ENCODE measurements at regions not wholly inside any gene's neighbourhood (a gene's known extent, or its start where the extent isn't known, plus 50 kb on each side); places are given as distances from the start of the nearest gene placed in this dataset.
"Not testable (repeated sequence)": the region's sequence is repeated elsewhere in the genome, so short reads cannot be mapped to it uniquely, and the experiment has no call there.

GRCh38 chr4:18664171-18664570 lies 642.6 kb upstream of the LCORL start:
- DNase-seq (ENCODE audit: low read depth) = no peak

- no peak for DNase-seq (ENCODE audit: low read depth)
Measured at GRCh38 chr4:18645351-18645750, 623.8 kb upstream of the LCORL start.

- DNase-seq (ENCODE audit: low read depth) = no peak
Measured at GRCh38 chr4:18641334-18641733, 619.8 kb upstream of the LCORL start.

- DNase-seq (ENCODE audit: low read depth) = no peak
Measured at GRCh38 chr4:18638031-18638430, 616.5 kb upstream of the LCORL start.

GRCh38 chr4:18636001-18636585 lies 614.5 kb upstream of the LCORL start:
- DNase-seq (ENCODE audit: low read depth) = no peak

GRCh38 chr4:18635531-18635930 lies 614.0 kb upstream of the LCORL start:
- DNase-seq (ENCODE audit: low read depth) = no peak

GRCh38 chr4:18631586-18631985 lies 610.0 kb upstream of the LCORL start:
- no peak for DNase-seq (ENCODE audit: low read depth)

GRCh38 chr4:18630218-18631110 lies 608.9 kb upstream of the LCORL start:
- DNase-seq (ENCODE audit: low read depth) = no peak

GRCh38 chr4:18627447-18628005 lies 606.0 kb upstream of the LCORL start:
- no peak for DNase-seq (ENCODE audit: low read depth)

GRCh38 chr4:18626996-18627395 lies 605.4 kb upstream of the LCORL start:
- no peak for DNase-seq (ENCODE audit: low read depth)

GRCh38 chr4:18626366-18626765 lies 604.8 kb upstream of the LCORL start:
- DNase-seq (ENCODE audit: low read depth) = no peak

- no peak for DNase-seq (ENCODE audit: low read depth)
Measured at GRCh38 chr4:18621186-18621585, 599.6 kb upstream of the LCORL start.

GRCh38 chr4:18616720-18617119 lies 595.2 kb upstream of the LCORL start:
- DNase-seq (ENCODE audit: low read depth) = no peak

GRCh38 chr4:18611026-18611425 lies 589.5 kb upstream of the LCORL start:
- DNase-seq (ENCODE audit: low read depth) = no peak

GRCh38 chr4:18608908-18609533 lies 587.5 kb upstream of the LCORL start:
- no peak for DNase-seq (ENCODE audit: low read depth)

- DNase-seq (ENCODE audit: low read depth) = not testable (repeated sequence)
Measured at GRCh38 chr4:18602610-18603009, 581.1 kb upstream of the LCORL start.

GRCh38 chr4:18593297-18594002 lies 571.9 kb upstream of the LCORL start:
- peak; percentile 21 for DNase-seq (ENCODE audit: low read depth)

- no peak for DNase-seq (ENCODE audit: low read depth)
Measured at GRCh38 chr4:18582841-18583240, 561.3 kb upstream of the LCORL start.

GRCh38 chr4:18578307-18578706 lies 556.8 kb upstream of the LCORL start:
- DNase-seq (ENCODE audit: low read depth) = no peak

- DNase-seq (ENCODE audit: low read depth) = no peak
Measured at GRCh38 chr4:18572481-18572880, 550.9 kb upstream of the LCORL start.

- DNase-seq (ENCODE audit: low read depth) = no peak
Measured at GRCh38 chr4:18571301-18571761, 549.8 kb upstream of the LCORL start.

- no peak for DNase-seq (ENCODE audit: low read depth)
Measured at GRCh38 chr4:18570370-18570769, 548.8 kb upstream of the LCORL start.

Data from GM04503 (cell line).